ENCODE measurements at regions not wholly inside any gene's neighbourhood (a gene's known extent, or its start where the extent isn't known, plus 50 kb on each side); places are given as distances from the start of the nearest gene placed in this dataset.

- TF ChIP-seq CTCF (IDR thresholded peaks at IDR 0.05), result no peak
Measured at GRCh38 chrX:78548012-78548411, 111.1 kb downstream of the RTL3 start.

GRCh38 chrX:78545233-78545632, 113.9 kb downstream of the RTL3 start:
- no peak for TF ChIP-seq CTCF (IDR thresholded peaks at IDR 0.05)

- no peak for TF ChIP-seq CTCF (IDR thresholded peaks at IDR 0.05)
Measured at GRCh38 chrX:78543281-78543680, 115.8 kb downstream of the RTL3 start.

- no peak for TF ChIP-seq CTCF (IDR thresholded peaks at IDR 0.05)
Measured at GRCh38 chrX:78540171-78540570, 119.0 kb downstream of the RTL3 start.

- no peak for TF ChIP-seq CTCF (IDR thresholded peaks at IDR 0.05)
Measured at GRCh38 chrX:78534221-78534620, 124.9 kb downstream of the RTL3 start.

- TF ChIP-seq CTCF (IDR thresholded peaks at IDR 0.05), result no peak
Measured at GRCh38 chrX:78532363-78532762, 126.8 kb downstream of the RTL3 start.

GRCh38 chrX:78527818-78528217, 131.3 kb downstream of the RTL3 start:
- TF ChIP-seq CTCF (IDR thresholded peaks at IDR 0.05), result no peak

GRCh38 chrX:78527263-78527662, 131.9 kb downstream of the RTL3 start:
- no peak for TF ChIP-seq CTCF (IDR thresholded peaks at IDR 0.05)

Measured in LNCAP (cell line).